ENCODE measurements at regions not wholly inside any gene's neighbourhood (a gene's known extent, or its start where the extent isn't known, plus 50 kb on each side); places are given as distances from the start of the nearest gene placed in this dataset.

- Histone ChIP-seq H3K36me3 (ENCODE audit: control insufficient read depth in 4 of 4, insufficient read depth in 3 of 4, low read depth in 1 of 4, low read length in 3 of 4) (no peaks in the 10 kb centered on the region), H3K27me3 (ENCODE audit: control insufficient read depth in 4 of 4, insufficient read depth in 4 of 4, low read length in 3 of 4) (no peaks in the 10 kb centered on the region), H3K9ac (ENCODE audit: low read depth in 1 of 2, low read length in 2 of 2) (no peak overlapping the region), H3K9me3 (ENCODE audit: control insufficient read depth in 4 of 4, low read length in 3 of 4) (no peaks in the 10 kb centered on the region), H3K4me1 (ENCODE audit: control insufficient read depth in 4 of 4, insufficient read depth in 4 of 4, low read length in 3 of 4) (peaks cover 3 to 11% (median 6%) of the 10 kb centered on the region in 4 donors), H3K4me3 (ENCODE audit: low read depth in 1 of 3, low read length in 3 of 3) (no peak overlapping the region), H3K27ac (ENCODE audit: low read depth in 1 of 2, low read length in 2 of 2) (no peak overlapping the region)
- TF ChIP-seq TAF1 (conservative IDR thresholded peaks at IDR 0.05) (no peak), YY1 (IDR thresholded peaks at IDR 0.05) (no peak), ZBTB33 (IDR thresholded peaks at IDR 0.05) (no peak), EGR1 (IDR thresholded peaks at IDR 0.05; ENCODE audit: low read depth in 2 of 2) (no peak), FOXA1 (IDR thresholded peaks at IDR 0.05) (no peak), REST (IDR thresholded peaks at IDR 0.05) (no peak), NR2F2 (IDR thresholded peaks at IDR 0.05) (no peak), HNF4G (IDR thresholded peaks at IDR 0.05) (no peak), FOXA2 (IDR thresholded peaks at IDR 0.05) (no peak), JUND (IDR thresholded peaks at IDR 0.05) (no peak), GABPA (IDR thresholded peaks at IDR 0.05 in 1 of 2, conservative IDR thresholded peaks at IDR 0.05 in 1 of 2) (no peak), HNF4A (conservative IDR thresholded peaks at IDR 0.05) (no peak), RXRA (IDR thresholded peaks at IDR 0.05) (no peak), SP1 (IDR thresholded peaks at IDR 0.05) (no peak), RAD21 (IDR thresholded peaks at IDR 0.05) (no peak)
- TF ChIP-seq, protein P1, sequence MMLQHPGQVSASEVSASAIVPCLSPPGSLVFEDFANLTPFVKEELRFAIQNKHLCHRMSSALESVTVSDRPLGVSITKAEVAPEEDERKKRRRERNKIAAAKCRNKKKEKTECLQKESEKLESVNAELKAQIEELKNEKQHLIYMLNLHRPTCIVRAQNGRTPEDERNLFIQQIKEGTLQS (IDR thresholded peaks at IDR 0.05) = no peak
- TF ChIP-seq, protein P2, sequence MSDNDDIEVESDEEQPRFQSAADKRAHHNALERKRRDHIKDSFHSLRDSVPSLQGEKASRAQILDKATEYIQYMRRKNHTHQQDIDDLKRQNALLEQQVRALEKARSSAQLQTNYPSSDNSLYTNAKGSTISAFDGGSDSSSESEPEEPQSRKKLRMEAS (IDR thresholded peaks at IDR 0.05) = no peak
- TF ChIP-seq, protein P3, sequence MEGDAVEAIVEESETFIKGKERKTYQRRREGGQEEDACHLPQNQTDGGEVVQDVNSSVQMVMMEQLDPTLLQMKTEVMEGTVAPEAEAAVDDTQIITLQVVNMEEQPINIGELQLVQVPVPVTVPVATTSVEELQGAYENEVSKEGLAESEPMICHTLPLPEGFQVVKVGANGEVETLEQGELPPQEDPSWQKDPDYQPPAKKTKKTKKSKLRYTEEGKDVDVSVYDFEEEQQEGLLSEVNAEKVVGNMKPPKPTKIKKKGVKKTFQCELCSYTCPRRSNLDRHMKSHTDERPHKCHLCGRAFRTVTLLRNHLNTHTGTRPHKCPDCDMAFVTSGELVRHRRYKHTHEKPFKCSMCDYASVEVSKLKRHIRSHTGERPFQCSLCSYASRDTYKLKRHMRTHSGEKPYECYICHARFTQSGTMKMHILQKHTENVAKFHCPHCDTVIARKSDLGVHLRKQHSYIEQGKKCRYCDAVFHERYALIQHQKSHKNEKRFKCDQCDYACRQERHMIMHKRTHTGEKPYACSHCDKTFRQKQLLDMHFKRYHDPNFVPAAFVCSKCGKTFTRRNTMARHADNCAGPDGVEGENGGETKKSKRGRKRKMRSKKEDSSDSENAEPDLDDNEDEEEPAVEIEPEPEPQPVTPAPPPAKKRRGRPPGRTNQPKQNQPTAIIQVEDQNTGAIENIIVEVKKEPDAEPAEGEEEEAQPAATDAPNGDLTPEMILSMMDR (IDR thresholded peaks at IDR 0.05; ENCODE audit: low read depth, low read length, missing input control) = no peak
- DNase-seq (ENCODE audit: low spot score) = no peak
- 92% methylated on average over 2 of the region's 2 CpGs for WGBS
These were observed 50.7 kb upstream of the FNDC3A start for GRCh38 chr13:48925001-48925400.

Measured in liver (tissue), 8 donors.